IMR-90 (cell line): ENCODE measurements at regions not wholly inside any gene's neighbourhood (a gene's known extent, or its start where the extent isn't known, plus 50 kb on each side); places are given as distances from the start of the nearest gene placed in this dataset.
"Not testable (repeated sequence)": the region's sequence is repeated elsewhere in the genome, so short reads cannot be mapped to it uniquely, and the experiment has no call there.

Experiments used
- FOS ChIP-seq: fragments of 150-350 bp; IDR thresholded peaks from 2 replicates; pipeline ENCODE4 v1.6.1; 2016; ENCODE audit warnings: low read depth, low read length
- POLR2A ChIP-seq: IDR thresholded peaks from 2 replicates; pipeline ENCODE4 v1.6.1; 2012; ENCODE audit warnings: mild to moderate bottlenecking, low read depth, low read length
- RAD21 ChIP-seq: IDR thresholded peaks from 2 replicates; pipeline ENCODE4 v1.6.1; 2012; ENCODE audit warnings: low read length, improper control_type of control experiment
- RFX5 ChIP-seq: IDR thresholded peaks from 2 replicates; pipeline ENCODE4 v1.8.0; 2012; ENCODE audit warnings: low read depth, mild to moderate bottlenecking, low read length, moderate library complexity
- TF ChIP-seq, protein P1 (sequence below): conservative IDR thresholded peaks from 2 replicates; pipeline ENCODE4 v1.5.1; 2012; ENCODE audit warnings: mild to moderate bottlenecking, low read depth, low read length, improper control_type of control experiment
- TF ChIP-seq, protein P2 (sequence below): fragments of 150-350 bp; IDR thresholded peaks from 2 replicates; pipeline ENCODE4 v1.6.1; 2016; ENCODE audit warnings: low read depth, mild to moderate bottlenecking, low read length, moderate library complexity, borderline replicate concordance

DNA sequence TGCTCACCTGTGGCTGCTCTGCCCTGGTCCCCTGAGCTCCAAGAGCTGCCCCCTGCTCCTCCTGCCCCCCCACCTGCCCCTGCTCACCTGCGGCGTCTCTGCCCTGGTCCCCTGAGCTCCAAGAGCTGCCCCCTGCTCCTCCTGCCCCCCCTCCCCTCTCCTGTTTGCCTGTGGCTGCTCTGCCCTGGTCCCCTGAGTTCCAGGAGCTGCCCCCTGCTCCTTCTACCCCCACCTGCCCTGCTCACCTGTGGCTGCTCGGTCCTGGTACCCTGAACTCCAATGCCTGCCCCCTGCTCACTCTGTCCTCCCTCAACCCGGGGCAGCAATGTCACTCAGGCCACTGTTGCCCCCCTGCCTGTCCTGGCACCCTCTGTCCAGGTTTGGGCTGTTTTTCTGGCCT is 101.7 kb downstream of the TMEM121 start:
- TF ChIP-seq RAD21, POLR2A, FOS, RFX5: not testable (repeated sequence)
- TF ChIP-seq, protein P1, sequence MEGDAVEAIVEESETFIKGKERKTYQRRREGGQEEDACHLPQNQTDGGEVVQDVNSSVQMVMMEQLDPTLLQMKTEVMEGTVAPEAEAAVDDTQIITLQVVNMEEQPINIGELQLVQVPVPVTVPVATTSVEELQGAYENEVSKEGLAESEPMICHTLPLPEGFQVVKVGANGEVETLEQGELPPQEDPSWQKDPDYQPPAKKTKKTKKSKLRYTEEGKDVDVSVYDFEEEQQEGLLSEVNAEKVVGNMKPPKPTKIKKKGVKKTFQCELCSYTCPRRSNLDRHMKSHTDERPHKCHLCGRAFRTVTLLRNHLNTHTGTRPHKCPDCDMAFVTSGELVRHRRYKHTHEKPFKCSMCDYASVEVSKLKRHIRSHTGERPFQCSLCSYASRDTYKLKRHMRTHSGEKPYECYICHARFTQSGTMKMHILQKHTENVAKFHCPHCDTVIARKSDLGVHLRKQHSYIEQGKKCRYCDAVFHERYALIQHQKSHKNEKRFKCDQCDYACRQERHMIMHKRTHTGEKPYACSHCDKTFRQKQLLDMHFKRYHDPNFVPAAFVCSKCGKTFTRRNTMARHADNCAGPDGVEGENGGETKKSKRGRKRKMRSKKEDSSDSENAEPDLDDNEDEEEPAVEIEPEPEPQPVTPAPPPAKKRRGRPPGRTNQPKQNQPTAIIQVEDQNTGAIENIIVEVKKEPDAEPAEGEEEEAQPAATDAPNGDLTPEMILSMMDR, result not testable (repeated sequence)
- TF ChIP-seq, protein P2, sequence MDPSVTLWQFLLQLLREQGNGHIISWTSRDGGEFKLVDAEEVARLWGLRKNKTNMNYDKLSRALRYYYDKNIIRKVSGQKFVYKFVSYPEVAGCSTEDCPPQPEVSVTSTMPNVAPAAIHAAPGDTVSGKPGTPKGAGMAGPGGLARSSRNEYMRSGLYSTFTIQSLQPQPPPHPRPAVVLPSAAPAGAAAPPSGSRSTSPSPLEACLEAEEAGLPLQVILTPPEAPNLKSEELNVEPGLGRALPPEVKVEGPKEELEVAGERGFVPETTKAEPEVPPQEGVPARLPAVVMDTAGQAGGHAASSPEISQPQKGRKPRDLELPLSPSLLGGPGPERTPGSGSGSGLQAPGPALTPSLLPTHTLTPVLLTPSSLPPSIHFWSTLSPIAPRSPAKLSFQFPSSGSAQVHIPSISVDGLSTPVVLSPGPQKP, result not testable (repeated sequence)
